ENCODE measurements at regions not wholly inside any gene's neighbourhood (a gene's known extent, or its start where the extent isn't known, plus 50 kb on each side); places are given as distances from the start of the nearest gene placed in this dataset.

DNA sequence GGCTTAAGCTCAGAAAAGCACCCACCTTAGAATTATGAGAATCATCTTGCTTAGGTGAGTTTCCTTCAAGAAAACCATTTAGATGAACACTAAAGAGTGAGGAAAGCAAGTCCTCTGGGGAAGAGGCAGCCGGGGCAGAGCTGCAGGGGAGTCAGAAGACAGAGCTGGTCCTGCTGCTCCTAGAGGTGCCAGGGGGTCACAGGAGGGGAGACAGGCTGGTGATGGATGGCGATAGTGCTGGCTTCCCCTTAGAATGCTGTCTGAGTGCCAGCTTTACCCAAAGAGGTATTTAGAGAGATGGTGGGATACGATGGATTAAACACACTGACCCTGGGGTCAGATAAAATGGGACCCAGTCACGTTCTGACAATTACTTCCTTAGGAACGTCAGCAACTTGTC lies 269.4 kb downstream of the TDRD15 start:
- DNase-seq (ENCODE audit: low read depth, low spot score) = no peak

- DNase-seq (ENCODE audit: low read depth, low spot score) = no peak
Measured at GRCh38 chr2:21395366-21395765, 271.6 kb downstream of the TDRD15 start.

- DNase-seq (ENCODE audit: low read depth, low spot score) = no peak
Measured at GRCh38 chr2:21396252-21396651, 272.5 kb downstream of the TDRD15 start.

- DNase-seq (ENCODE audit: low read depth, low spot score) = no peak
Measured at GRCh38 chr2:21401022-21401698, 277.4 kb downstream of the TDRD15 start.

DNA sequence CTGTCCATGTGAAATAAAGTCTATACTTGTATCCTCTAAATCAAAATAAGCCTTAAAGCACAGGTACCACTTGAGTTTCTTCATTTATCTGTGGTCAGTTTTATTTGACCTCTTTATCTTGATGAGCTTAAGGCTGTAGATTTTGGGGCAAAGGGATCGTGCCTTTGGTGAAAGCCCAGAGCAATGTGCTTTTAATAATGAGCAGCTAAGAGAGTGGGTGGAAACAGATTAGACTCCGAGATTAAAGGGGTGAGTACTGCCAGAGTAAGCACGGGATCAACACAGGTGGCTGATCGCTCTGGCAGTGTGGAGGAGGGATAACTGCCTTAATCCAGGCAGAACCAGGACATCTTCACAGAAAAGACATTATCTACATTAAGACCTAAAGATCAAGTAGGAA lies 280.4 kb downstream of the TDRD15 start:
- DNase-seq (ENCODE audit: low read depth, low spot score) = no peak

DNA sequence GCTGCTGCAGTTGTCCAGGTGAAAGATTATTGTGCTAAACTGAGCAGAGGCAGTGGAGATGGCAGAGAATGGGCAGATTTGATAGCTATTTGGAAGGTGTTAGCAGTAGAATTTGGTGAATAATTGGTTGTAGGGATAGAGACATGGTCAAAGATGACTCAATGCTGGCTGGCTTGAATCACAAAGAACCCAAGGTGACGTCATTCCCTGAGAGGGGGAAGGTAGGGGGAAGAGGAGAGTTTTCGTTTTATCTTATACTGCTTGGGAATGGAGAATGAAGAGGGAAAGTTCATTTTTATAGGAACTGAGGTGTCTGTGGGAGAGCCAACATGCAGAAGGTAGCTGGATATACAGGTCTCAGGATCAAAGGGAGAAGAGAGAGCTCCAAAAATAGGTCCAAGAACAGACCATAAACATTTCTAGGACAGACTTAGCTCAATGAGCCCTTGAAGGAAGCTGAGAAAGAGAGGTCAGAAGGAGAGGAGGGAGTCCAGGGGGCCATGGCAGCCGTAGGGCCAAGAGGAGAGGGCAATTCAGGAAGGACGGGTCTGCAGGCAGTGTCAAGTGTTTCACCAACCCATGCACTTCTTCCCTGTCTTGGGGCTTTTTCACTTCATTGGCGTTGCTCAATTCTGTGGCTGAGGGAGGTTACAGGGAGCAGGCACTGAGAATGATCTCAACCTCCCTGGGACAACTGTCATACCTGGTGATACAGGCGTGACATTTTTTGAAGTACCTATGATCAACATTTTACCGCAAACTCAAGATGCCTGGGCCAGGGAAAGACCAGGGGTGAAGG lies 281.3 kb downstream of the TDRD15 start:
- peak; percentile 5 for DNase-seq (ENCODE audit: low read depth, low spot score)

DNA sequence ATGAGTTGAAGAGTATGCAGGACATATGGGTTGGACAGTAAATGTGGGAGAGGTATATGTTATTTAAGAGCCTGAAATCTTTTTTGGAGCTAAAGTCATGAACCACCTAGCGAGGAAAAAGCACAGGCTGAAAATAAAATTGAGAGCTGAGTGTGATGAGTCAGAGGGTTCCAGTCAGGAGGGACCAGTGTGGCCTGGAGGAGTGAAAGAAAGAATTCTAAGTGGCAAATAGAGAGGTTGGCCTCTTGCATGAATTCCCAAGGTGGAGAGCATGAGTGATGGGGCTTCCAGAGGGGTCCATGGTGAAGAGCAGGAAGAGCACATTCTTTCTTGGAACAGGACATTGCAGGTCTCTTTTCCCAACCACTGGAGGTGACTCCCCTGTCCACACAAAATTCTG lies 282.6 kb downstream of the TDRD15 start:
- DNase-seq (ENCODE audit: low read depth, low spot score) = no peak

GRCh38 chr2:21406911-21407310 lies 283.1 kb downstream of the TDRD15 start:
- DNase-seq (ENCODE audit: low read depth, low spot score) = no peak

DNA sequence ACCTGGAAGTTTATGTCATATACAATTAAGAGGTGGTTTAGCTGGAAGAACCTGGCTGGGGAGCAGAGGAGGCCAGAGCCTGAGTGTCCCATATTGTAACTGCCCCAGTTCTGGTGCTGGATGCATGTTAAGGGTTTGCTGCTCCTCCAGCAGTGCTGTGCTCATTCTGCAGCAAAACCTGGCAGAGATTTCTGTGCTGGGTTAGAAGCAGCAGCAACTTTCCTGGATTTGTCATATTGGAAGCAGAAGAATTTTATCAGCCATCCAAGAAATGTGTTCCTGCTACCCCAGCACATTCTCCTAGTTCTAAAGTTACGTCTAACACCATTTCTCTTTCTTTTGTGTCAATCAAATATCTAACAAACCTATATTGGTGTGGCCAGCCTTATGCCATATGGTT lies 284.1 kb downstream of the TDRD15 start:
- DNase-seq (ENCODE audit: low read depth, low spot score) = no peak

- DNase-seq (ENCODE audit: low read depth, low spot score) = no peak
Measured at GRCh38 chr2:21411741-21412140, 288.0 kb downstream of the TDRD15 start.

DNA sequence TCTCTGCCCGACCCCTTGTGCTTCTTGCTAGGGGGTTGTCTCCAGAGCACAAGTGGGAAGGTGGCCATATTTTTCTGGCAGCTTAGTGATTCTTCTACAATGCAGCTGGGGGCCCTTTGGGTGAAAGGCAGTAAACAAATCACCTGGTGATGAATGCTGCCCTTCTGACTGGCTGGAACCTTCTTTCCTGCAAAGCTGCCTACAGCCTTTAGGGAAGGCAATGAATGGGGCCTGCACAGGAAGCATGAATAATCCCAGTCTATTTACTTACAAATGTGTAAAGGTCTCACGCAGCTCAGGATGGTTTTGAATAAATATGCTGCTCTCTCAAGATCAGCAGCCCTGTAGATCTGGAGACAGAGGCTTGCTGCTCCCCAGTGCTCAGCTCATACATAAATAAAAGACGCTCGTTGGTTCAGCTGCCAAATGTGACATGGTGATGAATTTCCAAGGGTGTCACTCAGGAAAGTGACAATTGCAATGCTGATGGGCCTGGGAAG lies 289.2 kb downstream of the TDRD15 start:
- DNase-seq (ENCODE audit: low read depth, low spot score) = no peak

DNA sequence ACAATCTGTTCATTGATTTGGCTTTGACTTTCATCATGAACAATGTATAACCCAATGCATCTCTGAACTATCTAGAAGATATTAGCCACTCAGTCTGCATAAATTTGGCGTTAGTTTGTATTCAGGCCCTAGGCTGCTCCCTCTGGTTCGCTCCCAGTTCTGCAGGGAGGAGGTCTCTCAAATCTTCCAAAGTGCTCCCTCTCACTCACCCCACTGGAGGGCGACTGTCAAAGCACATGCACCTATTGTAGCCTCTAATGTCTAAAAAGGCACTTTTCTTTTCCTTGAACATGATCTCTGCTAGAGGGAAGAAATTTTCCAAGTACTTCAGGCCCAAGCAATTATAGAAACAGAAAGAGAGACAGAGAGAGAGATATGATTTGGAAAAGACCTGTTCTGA lies 291.5 kb downstream of the TDRD15 start:
- DNase-seq (ENCODE audit: low read depth, low spot score) = no peak

- no peak for DNase-seq (ENCODE audit: low read depth, low spot score)
Measured at GRCh38 chr2:21416226-21416625, 292.5 kb downstream of the TDRD15 start.

DNA sequence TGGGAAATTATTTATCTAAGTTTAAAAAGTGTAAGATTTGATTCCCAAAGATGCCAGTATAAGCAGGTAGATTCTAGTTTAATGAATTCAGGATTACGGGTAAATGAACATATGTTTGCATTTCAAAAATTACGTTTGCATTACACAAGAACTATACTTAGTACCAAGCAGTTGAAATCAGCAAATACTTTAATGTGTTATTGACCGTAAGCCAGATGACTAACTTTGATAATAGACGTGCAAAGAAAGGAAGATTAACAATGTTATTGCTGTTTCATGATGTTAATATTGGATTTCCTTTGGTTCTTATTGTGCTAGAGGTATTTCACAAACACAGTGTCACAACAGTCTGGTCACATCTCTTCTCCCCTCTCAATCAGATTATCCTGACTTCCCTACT lies 294.7 kb downstream of the TDRD15 start:
- DNase-seq (ENCODE audit: low read depth, low spot score) = no peak

DNA sequence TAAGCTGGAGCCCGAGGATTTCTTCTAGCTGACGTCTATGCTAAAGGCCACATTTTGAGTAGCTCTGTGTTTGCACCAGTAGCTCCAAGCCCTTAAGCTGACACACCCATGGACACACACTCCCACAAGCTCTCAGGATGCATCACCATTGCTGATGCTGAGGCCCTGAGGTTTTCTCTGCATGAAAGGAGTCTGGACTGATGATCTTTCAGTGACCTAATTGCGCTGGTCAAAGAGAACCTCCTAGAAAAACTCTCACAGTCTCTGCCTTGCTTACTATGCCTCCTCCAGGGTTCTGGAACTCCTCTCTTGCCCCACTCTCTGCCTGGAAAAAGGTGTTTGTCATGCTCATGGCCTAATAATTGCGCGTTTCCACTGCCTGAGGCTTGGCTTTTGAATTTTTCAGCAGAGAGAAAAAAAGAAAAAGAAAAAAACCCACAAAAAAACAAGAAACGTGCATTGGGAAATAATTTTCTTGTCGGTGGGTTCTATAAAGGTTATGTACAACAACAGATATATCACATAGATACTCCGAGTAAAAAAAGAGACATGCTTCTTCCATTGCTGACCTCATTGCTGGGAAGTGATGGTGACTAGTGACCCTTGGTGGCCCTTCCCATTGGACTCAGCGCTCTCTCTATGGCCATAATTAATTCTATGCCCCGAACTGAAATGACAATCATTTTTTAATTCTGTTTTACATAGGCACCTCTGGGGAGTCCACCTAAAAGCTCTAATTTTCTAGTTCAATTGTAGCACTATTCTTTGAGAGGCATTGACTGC lies 297.0 kb downstream of the TDRD15 start:
- DNase-seq (ENCODE audit: low read depth, low spot score) = no peak

GRCh38 chr2:21422050-21422449 lies 298.3 kb downstream of the TDRD15 start:
- DNase-seq (ENCODE audit: low read depth, low spot score) = peak; percentile 30

- DNase-seq (ENCODE audit: low read depth, low spot score) = no peak
Measured at GRCh38 chr2:21422724-21423522, 299.2 kb downstream of the TDRD15 start.

DNA sequence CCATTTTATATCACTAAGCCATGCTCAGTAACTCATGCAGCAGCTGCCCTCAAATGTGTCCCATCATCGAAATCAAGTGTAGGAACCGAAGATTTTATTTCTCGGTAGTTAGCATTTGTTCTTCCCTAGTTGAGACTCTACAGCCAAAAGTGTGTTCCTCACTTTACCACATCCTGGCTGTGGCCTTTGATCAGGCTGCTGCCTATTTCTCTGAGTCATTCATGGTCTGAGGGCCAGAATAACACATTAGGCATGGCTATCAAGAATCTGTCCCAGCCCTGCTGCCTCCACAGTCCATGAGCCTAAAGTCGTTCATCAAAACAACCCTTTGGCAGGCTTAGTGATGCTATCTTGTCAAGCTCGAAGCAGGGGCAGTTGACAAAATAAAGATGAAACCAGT lies 300.1 kb downstream of the TDRD15 start:
- peak; percentile 27 for DNase-seq (ENCODE audit: low read depth, low spot score)

DNA sequence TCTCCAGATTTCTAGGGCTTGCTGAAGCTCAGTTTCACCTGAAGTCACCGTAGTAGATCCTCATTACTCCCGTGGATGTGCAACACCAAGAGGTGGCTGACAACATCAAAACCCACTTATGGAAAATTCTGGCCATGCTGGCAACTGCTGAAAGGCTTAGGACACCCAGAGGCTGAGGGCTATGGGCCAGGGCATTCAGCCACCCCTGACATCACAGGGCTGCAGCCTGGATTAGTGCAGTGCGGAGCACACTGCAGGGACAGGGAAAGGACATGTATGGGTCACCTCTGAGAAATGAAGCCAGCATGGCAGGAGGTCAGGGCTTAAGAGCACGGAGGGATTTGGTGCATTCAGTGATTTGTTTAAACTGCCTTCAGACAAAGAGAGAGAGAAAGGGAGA lies 300.6 kb downstream of the TDRD15 start:
- peak; percentile 3 for DNase-seq (ENCODE audit: low read depth, low spot score)

DNA sequence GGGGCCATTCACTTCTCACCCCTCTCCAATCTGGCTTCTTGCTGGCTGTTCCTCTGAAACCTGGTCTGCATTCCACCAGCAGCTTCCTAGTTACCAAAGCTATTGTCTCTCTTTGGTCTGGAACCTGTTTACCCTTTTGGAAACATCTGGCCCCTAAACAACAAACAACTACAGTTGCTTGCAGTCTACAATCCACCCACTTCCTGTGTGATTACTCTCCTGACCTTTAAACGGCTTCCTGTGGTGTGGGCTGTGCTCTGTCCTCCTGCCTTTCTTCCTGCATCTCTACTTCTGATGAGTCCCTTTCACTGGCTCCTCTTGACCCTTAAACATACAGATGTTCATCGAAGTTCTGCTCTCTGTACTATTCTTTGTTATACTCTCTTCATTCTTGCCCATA lies 303.8 kb downstream of the TDRD15 start:
- no peak for DNase-seq (ENCODE audit: low read depth, low spot score)

DNA sequence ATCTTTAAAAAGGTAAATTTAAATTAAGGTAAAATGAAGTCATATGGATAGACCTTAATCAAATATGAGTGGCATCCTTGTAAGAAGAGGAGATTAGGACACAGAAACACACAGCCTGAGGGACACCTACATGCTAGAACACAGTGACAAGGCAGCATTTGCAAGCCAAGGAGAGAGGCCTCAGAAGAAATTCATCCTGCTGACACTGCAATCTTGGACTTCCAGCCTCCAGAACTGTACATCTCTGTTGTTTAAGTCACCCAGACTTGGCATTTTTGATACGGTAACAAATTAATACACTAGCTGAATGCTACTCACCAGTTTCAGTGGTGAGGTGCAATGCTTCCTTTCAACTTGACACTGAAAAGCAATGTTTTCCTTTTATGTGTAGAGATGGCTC lies 305.0 kb downstream of the TDRD15 start:
- DNase-seq (ENCODE audit: low read depth, low spot score) = no peak

- no peak for DNase-seq (ENCODE audit: low read depth, low spot score)
Measured at GRCh38 chr2:21429747-21430146, 306.0 kb downstream of the TDRD15 start.

Data from astrocyte of the hippocampus (primary cell).